ENCODE measurements at regions not wholly inside any gene's neighbourhood (a gene's known extent, or its start where the extent isn't known, plus 50 kb on each side); places are given as distances from the start of the nearest gene placed in this dataset.

DNA sequence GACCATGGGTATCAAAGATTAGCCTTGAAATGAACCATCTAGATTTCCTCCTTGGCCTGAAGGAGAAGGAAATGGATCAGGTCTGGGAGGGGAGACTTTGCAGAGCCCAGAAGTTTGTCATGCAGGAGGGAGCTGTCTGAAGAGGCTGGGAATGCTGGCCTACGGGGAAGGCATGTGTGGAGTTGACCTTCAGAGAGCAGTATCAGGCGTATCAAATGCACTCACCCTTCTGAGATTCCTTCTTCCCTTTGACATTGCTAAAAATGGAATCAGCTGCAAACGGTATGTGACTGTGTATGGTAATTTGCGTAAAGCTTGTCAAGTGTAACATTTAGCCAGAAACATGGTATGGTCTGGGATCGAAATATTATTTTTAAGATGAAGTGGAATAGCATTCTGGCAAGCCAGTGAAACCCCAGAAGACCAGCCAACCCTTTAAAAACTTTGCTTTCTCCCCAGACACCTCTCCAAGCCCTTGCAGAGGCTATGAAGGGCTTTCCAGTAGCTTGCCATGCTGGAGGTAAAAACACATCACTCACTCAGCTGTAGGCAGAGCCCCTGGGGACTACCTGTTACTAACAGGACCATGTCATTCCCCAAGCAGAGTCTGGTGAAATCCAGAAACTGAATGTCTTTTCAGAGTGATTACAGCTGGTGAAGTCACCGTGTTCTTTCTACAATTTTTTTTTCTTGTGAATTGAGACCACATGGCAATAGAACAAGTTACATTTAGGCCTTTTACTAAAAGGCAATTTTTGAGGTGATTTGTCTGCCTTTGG is 174.7 kb upstream of the SLC24A5 start:
- TF ChIP-seq EZH2 (IDR thresholded peaks at IDR 0.05) (no peak), POLR2AphosphoS5 (IDR thresholded peaks at IDR 0.05; ENCODE audit: borderline replicate concordance, low read depth, low read length) (no peak), FOXP2 (optimal IDR thresholded peaks at IDR 0.05; ENCODE audit: control extremely low read depth, extremely low read length, insufficient read depth) (no peak)
